DND-41 (cell line): ENCODE measurements at regions not wholly inside any gene's neighbourhood (a gene's known extent, or its start where the extent isn't known, plus 50 kb on each side); places are given as distances from the start of the nearest gene placed in this dataset.

Experiments used
- CTCF ChIP-seq: IDR thresholded peaks from 2 replicates; pipeline ENCODE4 v1.5.1; 2012; ENCODE audit warnings: borderline replicate concordance, low read length, moderate library complexity, mild to moderate bottlenecking; ENCODE audit not compliant: poor library complexity, severe bottlenecking; ENCODE audit errors: extremely low read depth
- EZH2 ChIP-seq: IDR thresholded peaks from 3 replicates; pipeline ENCODE4 v1.6.1; 2012; ENCODE audit warnings: borderline replicate concordance, low read depth, mild to moderate bottlenecking, moderate library complexity, low read length, inconsistent platforms; ENCODE audit not compliant: severe bottlenecking

GRCh38 chr16:51674615-51675014 is 523.5 kb upstream of the SALL1 start:
- no peak for TF ChIP-seq EZH2
- TF ChIP-seq CTCF, result no peak
